Superior temporal gyrus (tissue), 1 donor: ENCODE measurements at regions not wholly inside any gene's neighbourhood (a gene's known extent, or its start where the extent isn't known, plus 50 kb on each side); places are given as distances from the start of the nearest gene placed in this dataset.

Experiments
- DNase-seq: peaks from one replicate; pipeline ENCODE4 v3.0.0-alpha.2; 2016; ENCODE audit errors: extremely low spot score

DNA sequence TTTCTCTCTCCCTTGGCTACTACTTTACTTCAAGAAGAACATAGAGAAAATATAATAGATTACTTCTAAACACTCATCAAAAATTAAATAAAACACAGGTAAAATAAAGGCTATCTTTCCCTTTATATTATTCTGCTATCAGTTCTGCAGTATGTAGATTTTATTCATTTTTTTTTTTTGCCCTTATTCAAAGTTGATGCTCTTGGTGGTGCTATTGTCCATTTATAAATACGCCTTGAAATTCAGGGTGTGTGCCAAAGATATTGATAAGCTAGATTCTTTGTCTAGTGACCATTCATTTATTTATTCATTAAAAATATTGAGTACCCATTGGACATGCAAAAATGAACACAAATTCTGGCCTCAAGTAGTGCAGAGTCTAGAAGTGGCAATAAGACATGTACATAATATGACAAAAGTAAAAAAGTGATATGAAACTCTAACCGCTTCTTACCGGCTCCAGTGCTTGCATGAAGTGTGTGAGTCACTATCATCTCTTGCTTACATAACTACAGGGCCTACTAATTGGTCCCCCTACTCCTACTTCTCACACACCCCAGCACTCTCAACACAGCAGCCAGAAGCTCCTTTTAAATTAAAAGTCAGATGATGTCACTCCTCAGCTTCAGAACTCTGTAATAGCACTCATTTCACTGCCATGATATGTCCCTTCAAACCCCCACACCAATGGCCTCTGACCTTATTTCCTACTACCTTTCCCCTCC, 208.3 kb upstream of the FANCL start:
- DNase-seq, result no peak

DNA sequence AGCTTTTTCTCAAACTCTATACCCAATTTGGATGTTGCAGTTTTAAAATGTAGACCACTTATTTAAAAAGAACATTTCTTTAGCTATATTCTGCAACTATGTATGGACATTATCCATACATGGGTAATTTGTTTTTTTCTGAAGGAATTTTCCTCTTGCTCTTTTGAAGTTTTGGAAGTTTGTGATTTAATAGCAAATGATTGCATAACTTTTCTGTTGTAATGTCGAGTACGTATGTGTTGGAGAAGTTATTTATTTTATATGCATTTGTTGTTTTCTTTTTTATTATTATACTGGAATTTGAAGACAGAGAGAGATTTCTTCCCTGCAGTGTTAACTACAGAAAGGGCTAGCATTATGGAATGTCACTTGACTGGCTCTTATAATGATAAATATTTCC, 207.7 kb upstream of the FANCL start:
- no peak for DNase-seq

DNA sequence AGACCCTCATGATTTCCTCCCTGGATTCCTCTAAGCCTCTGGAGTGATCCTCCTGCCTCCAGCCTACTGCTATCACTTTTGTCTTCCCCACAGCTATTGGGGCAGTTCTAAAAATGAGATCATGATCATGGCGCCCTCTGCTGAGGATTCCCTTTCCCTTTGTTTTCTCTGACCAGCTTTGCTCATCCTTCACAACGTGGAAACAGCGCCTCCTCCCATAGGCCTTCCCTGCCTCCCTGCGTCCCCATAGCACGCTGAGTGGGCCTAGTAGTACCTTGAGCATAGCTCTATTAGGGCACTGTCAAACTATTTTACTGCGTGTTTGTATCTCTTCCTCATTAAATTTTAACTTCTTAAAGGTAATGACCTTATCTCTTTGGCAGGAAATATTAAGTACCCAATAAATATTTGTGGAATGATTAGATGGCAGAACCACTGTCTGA, 207.0 kb upstream of the FANCL start:
- peak; percentile 96 for DNase-seq

DNA sequence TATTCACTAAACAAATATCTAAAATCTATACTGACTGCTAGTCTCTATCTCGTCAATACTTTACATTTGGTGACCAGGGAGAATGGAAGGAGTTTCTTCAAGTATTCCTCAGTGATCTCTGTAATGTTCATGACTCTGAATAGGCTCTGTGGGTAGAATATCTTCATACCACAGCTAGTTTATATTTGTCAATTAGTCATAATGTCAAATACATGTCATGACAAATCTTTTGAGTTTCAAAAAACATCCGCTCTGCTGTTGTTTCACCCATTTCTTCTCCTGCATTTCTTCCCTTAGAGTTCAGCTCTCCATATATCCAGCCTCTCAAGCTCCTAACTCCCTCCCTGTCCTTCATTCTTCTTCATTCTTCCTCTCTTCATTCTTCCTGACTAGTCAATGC, 206.5 kb upstream of the FANCL start:
- DNase-seq, result no peak

DNA sequence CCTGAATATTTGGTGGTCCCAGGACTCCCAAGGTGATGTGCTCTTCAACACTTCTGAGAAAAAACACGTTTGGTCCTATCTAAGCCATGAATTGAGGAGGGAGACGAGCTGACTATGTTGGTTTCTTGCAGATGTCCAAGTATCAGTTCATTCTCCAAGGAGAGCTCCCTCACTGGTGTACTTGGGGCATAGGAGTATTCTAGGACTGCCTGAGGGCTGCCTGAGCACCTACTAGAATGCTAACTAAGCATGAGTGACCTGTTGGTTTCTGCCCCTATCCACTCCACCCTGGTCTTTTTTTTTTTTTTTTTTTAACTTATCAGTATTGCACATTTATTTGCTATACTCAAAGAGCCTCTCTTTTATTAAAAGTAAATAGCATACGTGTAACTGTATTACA, 200.5 kb upstream of the FANCL start:
- DNase-seq, result no peak

DNA sequence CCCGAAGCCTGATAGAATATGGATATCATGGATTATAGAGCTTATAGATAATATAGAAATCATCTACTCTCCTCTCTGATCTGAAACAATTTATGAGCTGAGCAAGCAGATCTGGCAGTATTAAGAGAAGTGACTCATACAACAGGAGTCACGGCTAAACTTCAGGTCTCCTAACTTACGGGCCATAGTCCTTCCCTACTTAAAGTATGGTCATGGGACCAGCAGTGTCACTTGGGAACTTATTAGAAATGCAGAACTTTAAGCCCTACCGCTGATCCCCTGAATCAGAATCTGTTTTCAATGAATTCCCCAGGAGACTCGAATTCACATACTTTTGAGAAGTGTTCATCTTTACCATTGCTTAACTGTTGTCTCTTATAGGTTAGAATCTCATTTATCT, 195.7 kb upstream of the FANCL start:
- peak; percentile 17 for DNase-seq

DNA sequence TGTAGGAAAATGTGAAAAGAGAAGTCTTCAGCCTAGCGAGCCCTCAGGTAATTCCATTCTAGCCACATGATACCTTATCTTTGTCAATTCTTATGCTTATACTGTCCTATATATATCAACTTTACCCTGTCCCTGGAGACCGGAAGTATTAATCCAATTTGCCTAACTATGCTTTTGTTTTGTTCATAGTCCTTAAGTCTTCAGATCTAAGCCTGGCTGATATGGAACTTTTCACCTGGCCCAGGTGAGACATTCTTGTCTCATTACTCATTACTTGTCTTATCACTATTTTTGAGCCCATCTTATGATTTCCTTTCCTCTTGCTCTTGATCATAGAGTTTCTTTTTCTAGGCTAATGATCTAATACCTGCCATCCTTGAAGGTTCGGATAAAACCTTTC, 194.1 kb upstream of the FANCL start:
- no peak for DNase-seq

DNA sequence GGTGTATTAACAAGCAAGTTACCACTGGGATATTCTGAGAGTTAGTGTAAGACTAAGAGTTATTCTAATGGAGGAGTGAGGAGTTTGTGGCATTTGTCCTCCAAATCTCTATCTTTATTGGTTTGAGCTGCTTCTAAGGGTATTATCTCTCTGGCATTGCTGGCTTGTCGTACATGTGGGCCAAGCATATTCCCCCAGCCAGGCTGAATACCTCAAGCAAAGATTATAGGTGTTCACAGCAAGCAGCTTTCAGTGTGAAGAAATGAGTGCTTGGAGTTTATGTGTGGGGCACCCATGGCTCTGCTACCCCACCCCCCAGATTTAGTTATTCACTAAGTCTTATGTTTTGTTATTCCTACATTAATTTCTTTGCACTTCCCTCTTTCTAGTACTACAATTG, 193.6 kb upstream of the FANCL start:
- no peak for DNase-seq

DNA sequence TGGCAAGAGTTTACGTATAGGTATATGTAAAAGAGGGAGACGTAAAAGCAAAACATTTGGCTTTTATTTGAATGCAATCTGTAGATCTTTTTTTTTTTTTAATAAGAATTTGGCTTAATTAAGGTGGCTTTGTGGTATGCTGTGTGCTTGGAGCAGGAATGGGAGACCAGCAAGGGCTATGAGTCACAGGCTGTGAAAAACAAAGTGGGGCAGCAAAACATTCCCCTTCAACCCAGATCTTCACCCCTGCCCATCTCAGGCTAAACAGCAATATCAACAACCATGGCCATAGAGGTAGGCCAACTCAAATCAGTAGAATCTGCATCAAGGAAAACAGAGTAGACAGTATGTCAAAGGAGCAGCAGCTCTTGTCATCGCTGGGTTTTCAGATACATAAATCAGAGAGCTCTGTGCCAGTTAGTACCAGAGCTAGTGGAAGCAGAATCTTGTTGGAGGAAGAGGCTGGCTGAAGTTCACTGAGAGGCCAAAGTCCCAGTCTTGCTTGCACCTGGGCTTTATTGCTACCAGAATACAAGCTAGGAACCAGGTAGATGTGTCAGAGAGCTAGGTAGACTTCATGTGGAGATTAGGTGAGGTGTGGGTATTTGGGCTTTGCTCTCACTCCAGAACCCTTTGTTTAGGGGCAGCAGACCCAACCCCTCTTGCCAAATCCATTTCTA, 191.5 kb upstream of the FANCL start:
- no peak for DNase-seq

DNA sequence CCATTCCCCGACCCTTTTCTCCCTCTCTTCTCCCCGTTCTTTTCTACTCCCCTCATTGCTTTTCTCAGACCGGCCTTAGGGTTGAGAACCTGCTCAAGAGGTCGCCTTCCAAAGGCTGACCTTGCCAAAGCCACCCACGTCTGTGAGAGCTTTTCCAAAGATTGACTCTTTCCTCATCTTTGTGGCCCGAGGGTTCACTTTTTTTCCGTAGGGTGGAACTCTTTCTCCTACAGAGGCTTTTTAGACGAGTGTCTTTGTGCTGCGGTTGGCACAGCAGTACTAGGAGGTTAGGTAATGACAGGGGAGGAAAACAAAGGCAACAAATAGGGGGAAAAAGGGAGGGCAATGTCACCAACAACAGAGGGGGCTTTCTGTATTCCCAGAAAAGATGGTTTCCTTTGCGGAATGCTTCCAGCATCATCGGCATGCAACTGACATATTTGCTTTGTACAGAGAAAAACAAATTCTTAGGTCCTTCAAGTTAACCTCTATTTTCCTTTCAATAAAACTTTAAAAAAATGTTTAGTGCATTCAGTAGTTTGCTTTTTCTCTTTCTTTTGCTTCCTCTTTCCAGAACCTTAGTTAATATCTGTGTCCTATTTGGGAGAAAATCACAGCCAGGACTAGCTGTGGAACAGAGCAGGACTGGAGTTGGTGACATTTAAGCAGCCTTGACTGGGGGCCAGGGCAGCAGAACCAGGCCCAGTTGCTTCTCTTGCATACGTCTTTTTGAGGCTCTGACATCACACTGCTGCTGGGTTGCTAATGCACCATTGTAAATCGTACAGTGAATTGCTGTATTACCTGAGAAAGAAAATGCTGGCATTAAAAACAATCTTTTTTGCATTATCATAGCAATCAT, 188.1 kb upstream of the FANCL start:
- peak; percentile 83 for DNase-seq

DNA sequence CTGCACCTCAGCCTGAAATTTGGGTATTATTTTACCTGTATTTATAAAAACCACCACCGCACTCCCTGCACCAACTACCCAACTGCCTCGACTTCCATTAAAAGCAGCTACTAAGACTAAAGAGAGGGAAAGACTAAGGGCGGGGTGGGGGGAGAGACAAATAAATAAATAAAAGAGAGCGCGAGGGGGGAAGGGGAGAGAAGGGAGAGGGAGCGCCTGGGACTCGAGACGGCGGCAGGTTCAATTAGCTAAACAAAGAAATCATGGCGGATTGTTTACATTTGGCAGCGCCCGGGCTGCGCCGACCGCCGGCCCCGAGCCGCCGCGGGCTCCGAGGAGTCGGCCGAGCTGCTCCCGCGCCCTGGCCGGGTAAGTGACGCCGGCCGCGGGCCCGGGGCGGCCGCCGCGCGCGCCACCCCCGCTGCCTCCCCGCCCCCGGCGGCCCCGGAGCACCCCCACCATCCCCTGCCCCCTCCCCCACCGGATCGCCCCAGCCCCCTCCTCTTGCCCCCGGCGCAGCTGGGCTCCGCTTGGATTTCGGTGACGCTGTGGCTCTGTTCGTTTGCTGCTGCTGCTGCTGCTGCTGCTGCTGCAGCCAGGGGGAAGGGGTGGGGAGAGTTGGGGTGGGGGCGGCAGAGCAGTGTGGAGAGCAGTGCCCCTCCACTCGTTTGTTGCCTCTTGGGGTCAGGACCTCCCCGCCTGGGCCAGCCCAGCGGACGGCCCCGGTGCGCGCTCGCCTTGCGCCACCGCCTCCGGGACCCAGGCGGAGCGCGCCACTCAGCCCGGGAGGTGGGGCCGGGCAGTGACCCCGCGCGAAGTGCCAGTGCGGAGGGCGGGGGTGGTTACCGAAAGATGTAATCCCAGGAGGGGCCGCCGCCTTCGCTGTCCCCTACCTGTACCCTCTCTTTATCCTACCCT, 187.2 kb upstream of the FANCL start:
- peak; percentile 67 for DNase-seq

DNA sequence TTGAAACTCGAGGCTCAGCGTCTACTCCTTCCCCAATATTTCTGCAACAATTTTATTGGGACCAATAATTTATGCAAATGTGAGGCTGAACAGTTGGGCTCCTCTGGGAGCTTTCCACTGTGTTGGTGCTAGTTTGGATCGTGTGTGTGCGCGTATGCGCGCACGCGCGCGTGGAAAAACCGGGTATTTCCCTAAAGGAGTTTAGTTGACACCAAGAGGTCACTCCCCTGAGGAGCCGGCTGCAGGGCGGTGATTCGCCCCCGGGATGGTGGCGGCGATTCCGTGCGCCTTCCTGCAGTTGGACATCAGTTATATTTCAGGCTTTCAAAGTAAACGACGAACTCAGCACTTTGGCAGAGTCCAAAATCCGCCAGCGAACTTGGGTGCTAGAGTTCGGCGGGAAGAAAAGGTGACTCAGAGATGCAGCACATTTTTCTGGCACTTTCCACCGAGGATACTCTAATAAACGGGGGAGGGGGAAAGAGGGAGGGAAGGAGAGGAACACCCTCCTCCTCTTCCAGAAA, 186.5 kb upstream of the FANCL start:
- DNase-seq, result peak; percentile 86

DNA sequence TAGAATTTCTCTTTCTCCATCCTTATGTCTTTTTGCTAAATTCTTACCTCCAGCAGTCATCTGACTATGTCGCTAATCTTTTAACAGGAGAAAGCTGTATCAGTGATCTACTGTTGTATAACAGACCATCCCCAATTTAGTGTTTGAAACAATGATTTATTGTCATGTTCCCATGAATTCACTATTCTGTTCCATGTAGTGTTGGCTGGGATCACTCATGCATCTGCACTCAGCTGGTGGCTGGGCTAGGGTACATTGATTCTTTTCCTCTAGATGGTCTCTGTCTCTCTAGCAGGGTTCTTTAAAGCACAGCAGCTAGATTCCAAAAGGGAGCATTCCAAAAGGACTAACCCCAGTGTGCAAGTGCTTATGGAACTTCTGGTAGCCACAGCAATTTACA, 184.2 kb upstream of the FANCL start:
- DNase-seq, result peak; percentile 77

DNA sequence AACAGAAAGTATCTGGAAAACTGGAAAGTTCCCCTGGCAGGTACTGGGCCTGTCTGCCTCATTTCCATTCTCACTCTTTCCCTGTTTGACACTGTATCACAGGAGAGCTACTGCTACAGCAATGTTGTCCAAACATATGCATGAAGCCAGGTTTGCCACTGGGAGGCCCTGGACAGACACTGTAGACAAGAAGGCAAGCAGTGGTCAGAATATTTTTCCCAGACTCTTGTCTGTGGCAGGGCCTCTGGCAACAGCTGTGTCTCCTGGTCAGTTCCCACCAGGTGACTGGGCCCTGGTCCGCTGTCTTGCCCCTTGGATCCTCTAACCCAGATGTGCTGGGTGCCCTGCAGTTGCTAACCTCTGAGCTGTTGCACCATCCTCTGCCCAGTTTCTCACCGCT, 178.9 kb upstream of the FANCL start:
- DNase-seq, result no peak

DNA sequence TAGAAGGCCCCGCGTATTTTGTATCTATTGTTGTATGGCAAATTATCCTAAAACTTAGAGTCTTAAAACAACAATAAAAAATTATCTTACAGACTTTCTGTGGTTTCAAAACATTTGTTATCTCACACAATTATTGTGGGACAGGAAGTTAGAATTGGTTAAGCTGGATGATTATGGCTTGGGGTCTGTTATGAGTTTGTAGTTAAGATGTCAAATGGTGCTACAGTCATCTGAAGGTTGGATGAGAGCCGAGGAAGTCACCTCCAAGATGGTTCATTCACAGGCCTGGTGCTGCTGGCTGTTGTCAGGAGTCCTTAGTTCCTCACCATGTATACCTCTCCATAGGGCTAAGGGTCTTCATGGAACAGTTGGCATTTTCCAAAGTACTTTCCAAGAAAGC, 175.6 kb upstream of the FANCL start:
- DNase-seq, result no peak

DNA sequence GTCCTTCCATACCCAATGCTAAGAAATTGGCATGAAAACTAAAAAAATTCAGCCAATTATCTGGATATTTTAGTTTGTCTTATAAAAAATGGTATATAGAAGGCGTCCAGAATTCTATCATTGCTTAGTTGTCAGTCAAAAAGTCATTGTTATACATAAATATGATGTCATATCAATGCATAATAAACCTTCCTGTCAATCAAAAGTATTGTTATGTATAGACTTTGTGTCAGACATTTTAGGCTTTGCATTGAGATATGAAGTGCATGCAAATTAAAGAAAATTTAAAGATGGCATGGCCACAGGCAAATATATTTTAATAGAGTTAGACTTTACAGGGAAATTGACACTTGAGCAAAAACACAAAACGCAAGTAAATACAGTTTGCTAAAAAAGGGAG, 173.4 kb upstream of the FANCL start:
- no peak for DNase-seq

DNA sequence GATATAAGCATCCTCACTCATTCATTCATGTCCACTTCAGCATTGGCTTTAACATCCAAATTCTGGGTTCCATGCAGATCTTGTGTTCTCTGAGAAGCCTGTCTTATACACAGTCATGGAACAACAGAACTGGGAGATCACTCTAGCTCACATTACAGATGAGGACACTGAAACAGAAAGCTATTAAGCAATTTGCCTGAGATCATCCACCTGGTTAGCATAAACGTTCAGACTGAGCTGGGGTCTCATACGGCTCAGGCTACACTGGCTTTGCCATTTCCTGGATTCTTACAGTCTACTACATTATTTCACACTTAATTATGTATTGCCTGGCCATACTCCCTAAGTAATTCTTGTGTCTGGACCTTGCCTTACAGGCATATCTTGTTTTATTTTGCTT, 169.4 kb upstream of the FANCL start:
- DNase-seq, result no peak

DNA sequence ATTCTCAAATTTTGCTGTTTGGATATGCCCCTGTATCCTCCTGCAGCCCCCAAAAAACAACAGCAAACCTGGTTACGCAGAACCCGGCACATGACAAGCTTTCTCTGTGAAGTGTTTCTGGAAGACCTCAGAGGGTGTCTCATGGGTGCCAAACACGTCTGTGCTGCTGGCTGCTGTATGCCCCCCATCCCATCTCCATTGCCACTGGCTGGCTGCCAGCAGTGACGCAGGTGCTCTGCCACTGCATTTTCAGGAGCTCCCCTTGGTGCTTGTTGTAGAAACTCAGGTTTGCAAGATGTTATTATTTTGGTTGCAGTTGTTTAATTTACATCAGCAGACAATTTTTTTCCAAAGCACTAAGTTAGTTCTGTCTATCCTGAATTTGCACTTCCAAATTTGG, 166.4 kb upstream of the FANCL start:
- DNase-seq, result no peak

DNA sequence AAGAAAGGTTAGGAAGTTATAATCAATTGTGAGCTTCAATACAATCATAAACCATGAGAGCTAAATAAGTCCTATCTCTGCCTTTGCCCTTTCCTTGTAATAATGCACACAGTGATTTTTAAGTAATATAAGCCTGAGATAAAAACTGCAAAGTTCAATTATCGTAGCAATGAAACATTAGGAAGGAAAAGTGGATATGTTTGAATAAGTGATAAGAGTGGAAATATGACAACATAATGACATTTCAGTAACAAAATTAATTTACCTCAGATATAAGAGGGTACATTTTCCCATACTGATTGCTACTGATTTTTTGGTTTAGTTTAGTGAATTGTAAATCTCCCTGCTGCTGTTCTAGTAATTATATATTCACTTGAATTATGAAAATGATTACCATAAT, 164.2 kb upstream of the FANCL start:
- DNase-seq, result no peak

DNA sequence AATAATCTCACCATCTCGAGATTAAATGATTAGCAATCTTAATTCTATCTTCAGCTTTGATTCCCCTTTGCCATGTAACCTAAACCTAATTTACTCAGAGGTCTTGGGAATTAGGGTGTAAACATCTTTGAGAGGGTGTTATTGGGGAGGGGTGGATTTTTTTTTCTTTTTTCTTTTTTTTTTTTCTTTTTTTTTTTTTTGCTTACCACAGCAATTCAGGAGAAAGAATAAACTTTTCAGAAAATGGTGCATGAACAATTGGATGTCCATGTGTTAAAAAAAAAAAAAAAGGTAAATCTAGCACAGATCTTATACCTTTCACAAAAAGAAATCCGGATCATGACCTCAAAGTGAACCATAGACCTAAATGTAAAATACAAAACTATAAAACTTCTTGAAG, 160.8 kb upstream of the FANCL start:
- DNase-seq, result no peak

DNA sequence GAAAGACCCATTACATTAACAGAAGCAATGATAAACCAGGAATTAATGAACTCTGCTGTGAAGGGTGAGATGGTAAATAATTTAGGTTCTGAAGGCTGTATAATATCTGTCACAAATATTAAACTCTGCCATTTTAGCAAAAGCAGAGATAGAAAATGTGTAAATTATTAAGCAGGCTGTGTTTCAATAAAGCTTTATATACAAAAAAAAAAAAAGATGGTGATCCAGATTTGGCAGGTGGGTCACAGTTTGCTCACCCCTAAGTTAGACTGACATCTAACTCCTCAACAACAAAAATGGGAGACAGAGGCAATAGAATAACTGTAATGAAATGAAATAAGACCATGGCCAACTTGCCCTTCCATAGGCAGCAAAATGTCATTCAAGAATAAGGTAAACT, 157.3 kb upstream of the FANCL start:
- no peak for DNase-seq
